Astrocyte (in vitro differentiated cells and primary cell): ENCODE measurements at regions not wholly inside any gene's neighbourhood (a gene's known extent, or its start where the extent isn't known, plus 50 kb on each side); places are given as distances from the start of the nearest gene placed in this dataset.
A peak's percentile ranks its signal among the peaks of the same experiment; 100 is the strongest.

Source experiments
- DNase-seq: peaks from one replicate; pipeline ENCODE4 v3.0.0-alpha.2; 2010; ENCODE audit warnings: low read depth
- FAIRE-seq: peaks from 2 replicates; lab custom pipeline; 2011; peaks lifted over from hg19 to GRCh38; lab: Jason Lieb, UNC
- H2AFZ ChIP-seq: 2 replicates; pipeline ENCODE4 v1.6.0; 2012; ENCODE audit warnings: low read depth, low read length, inconsistent platforms
- H3K27ac ChIP-seq: 2 replicates; pipeline ENCODE4 v1.5.1; 2011; ENCODE audit warnings: low read depth, low read length, inconsistent platforms
- H3K27me3 ChIP-seq: 2 replicates; pipeline ENCODE4 v1.6.0; 2011; ENCODE audit warnings: low read length, inconsistent platforms; ENCODE audit not compliant: insufficient read depth
- H3K36me3 ChIP-seq: 2 replicates; pipeline ENCODE4 v1.5.1; 2011; ENCODE audit warnings: low read length, inconsistent platforms; ENCODE audit not compliant: insufficient read depth
- H3K4me1 ChIP-seq: 2 replicates; pipeline ENCODE4 v1.5.1; 2011; ENCODE audit warnings: low read length, inconsistent platforms; ENCODE audit not compliant: insufficient read depth
- H3K4me2 ChIP-seq: 2 replicates; pipeline ENCODE4 v1.6.0; 2012; ENCODE audit warnings: low read length, inconsistent platforms
- H3K4me3 ChIP-seq: 2 replicates; pipeline ENCODE4 v1.5.1; 2011; ENCODE audit warnings: low read depth, mild to moderate bottlenecking, low read length, inconsistent platforms; ENCODE audit not compliant: insufficient read depth
- H3K79me2 ChIP-seq: 2 replicates; pipeline ENCODE4 v1.6.0; 2012; ENCODE audit warnings: mild to moderate bottlenecking, low read length, inconsistent platforms; ENCODE audit not compliant: insufficient read depth
- H3K9ac ChIP-seq: 2 replicates; pipeline ENCODE4 v1.6.0; 2012; ENCODE audit warnings: mild to moderate bottlenecking, low read length, inconsistent platforms
- H3K9me3 ChIP-seq: 2 replicates; pipeline ENCODE4 v1.5.1; 2012; ENCODE audit warnings: low read depth, mild to moderate bottlenecking, low read length, inconsistent platforms; ENCODE audit not compliant: insufficient read depth
- H4K20me1 ChIP-seq: 2 replicates; pipeline ENCODE4 v1.6.0; 2012; ENCODE audit warnings: low read length, inconsistent platforms; ENCODE audit not compliant: insufficient read depth
- H3K27ac Mint-ChIP-seq: one replicate; pipeline ENCODE4 v1.8.0; 2021; ENCODE audit warnings: mild to moderate bottlenecking, mixed read lengths; ENCODE audit not compliant: unreplicated experiment
- H3K27me3 Mint-ChIP-seq: one replicate; pipeline ENCODE4 v1.8.0; 2021; ENCODE audit warnings: low read depth, mixed read lengths; ENCODE audit not compliant: unreplicated experiment
- H3K36me3 Mint-ChIP-seq: one replicate; pipeline ENCODE4 v1.8.0; 2021; ENCODE audit warnings: low read depth, mixed read lengths; ENCODE audit not compliant: unreplicated experiment
- H3K4me1 Mint-ChIP-seq: one replicate; pipeline ENCODE4 v1.8.0; 2021; ENCODE audit warnings: low read depth, mixed read lengths; ENCODE audit not compliant: unreplicated experiment
- H3K4me3 Mint-ChIP-seq: one replicate; pipeline ENCODE4 v1.8.0; 2021; ENCODE audit warnings: mild to moderate bottlenecking, moderate library complexity, mixed read lengths; ENCODE audit not compliant: unreplicated experiment
- H3K9me3 Mint-ChIP-seq: one replicate; pipeline ENCODE4 v1.8.0; 2021; ENCODE audit warnings: mild to moderate bottlenecking, mixed read lengths; ENCODE audit not compliant: unreplicated experiment
- EZH2 ChIP-seq: IDR thresholded peaks from 2 replicates; pipeline ENCODE4 v1.6.1; 2012; ENCODE audit warnings: mild to moderate bottlenecking, low read length, inconsistent platforms; ENCODE audit not compliant: insufficient read depth
- TF ChIP-seq, protein P1 (sequence below): IDR thresholded peaks from 2 replicates; pipeline ENCODE4 v1.5.1; 2011; ENCODE audit warnings: low read depth, mild to moderate bottlenecking, inconsistent platforms, low read length, moderate library complexity; ENCODE audit not compliant: insufficient read depth

GRCh38 chr2:128374711-128375413, 56.2 kb upstream of the HS6ST1 start:
- peak overlapping the region; percentile 25 for H3K4me2 ChIP-seq
- H3K79me2 ChIP-seq, result no peaks in the 10 kb centered on the region
- no peak overlapping the region for H3K27ac ChIP-seq
- Mint-ChIP-seq H3K27me3 (peaks cover 24% of the 10 kb centered on the region), H3K27ac (peak overlapping the region; percentile 66), H3K4me3 (no peak overlapping the region), H3K36me3 (no peaks in the 10 kb centered on the region), H3K4me1 (peaks cover 21% of the 10 kb centered on the region), H3K9me3 (peaks cover 3% of the 10 kb centered on the region)
- H3K9me3 ChIP-seq, result no peaks in the 10 kb centered on the region
- FAIRE-seq, result no peak
- H3K36me3 ChIP-seq, result no peaks in the 10 kb centered on the region
- H3K4me1 ChIP-seq, result peaks cover 25% of the 10 kb centered on the region
- no peaks in the 10 kb centered on the region for H4K20me1 ChIP-seq
- DNase-seq, result no peak
- H3K4me3 ChIP-seq, result no peak overlapping the region
- H2AFZ ChIP-seq, result no peak overlapping the region
- no peak overlapping the region for H3K9ac ChIP-seq
- TF ChIP-seq, protein P1, sequence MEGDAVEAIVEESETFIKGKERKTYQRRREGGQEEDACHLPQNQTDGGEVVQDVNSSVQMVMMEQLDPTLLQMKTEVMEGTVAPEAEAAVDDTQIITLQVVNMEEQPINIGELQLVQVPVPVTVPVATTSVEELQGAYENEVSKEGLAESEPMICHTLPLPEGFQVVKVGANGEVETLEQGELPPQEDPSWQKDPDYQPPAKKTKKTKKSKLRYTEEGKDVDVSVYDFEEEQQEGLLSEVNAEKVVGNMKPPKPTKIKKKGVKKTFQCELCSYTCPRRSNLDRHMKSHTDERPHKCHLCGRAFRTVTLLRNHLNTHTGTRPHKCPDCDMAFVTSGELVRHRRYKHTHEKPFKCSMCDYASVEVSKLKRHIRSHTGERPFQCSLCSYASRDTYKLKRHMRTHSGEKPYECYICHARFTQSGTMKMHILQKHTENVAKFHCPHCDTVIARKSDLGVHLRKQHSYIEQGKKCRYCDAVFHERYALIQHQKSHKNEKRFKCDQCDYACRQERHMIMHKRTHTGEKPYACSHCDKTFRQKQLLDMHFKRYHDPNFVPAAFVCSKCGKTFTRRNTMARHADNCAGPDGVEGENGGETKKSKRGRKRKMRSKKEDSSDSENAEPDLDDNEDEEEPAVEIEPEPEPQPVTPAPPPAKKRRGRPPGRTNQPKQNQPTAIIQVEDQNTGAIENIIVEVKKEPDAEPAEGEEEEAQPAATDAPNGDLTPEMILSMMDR, result no peak
- TF ChIP-seq EZH2, result no peak
- no peaks in the 10 kb centered on the region for H3K27me3 ChIP-seq

- peaks cover 25% of the 10 kb centered on the region for H3K4me1 ChIP-seq
- H3K27me3 ChIP-seq, result no peaks in the 10 kb centered on the region
- H3K4me3 ChIP-seq, result no peak overlapping the region
- no peak overlapping the region for H3K27ac ChIP-seq
- DNase-seq (no peak), FAIRE-seq (no peak)
- H3K9me3 ChIP-seq, result no peaks in the 10 kb centered on the region
- TF ChIP-seq, protein P1, result no peak
- TF ChIP-seq EZH2, result no peak
- H3K79me2 ChIP-seq, result no peaks in the 10 kb centered on the region
- H4K20me1 ChIP-seq, result no peaks in the 10 kb centered on the region
- H3K36me3 ChIP-seq, result no peaks in the 10 kb centered on the region
- no peak overlapping the region for H3K4me3 Mint-ChIP-seq
- peaks cover 3% of the 10 kb centered on the region for H3K9me3 Mint-ChIP-seq
- no peak overlapping the region for H3K4me2 ChIP-seq
- H3K27ac Mint-ChIP-seq, result no peak overlapping the region
- H3K4me1 Mint-ChIP-seq, result peaks cover 21% of the 10 kb centered on the region
- H3K9ac ChIP-seq, result no peak overlapping the region
- no peaks in the 10 kb centered on the region for H3K36me3 Mint-ChIP-seq
- H2AFZ ChIP-seq, result no peak overlapping the region
- peaks cover 20% of the 10 kb centered on the region for H3K27me3 Mint-ChIP-seq
Measured at GRCh38 chr2:128375454-128375853, 56.8 kb upstream of the HS6ST1 start.
